SK-N-SH treated with all-trans-retinoic acid at 6 μM for 48 hours (cell line): ENCODE measurements at regions not wholly inside any gene's neighbourhood (a gene's known extent, or its start where the extent isn't known, plus 50 kb on each side); places are given as distances from the start of the nearest gene placed in this dataset.

Experiments used
- OSR1 ChIP-seq: fragments of 250-450 bp; sonication (Bioruptor Pico); IDR thresholded peaks from 2 replicates; pipeline ENCODE4 v1.8.0; 2022; ENCODE audit warnings: moderate library complexity, mild to moderate bottlenecking, inconsistent platforms
- RARB ChIP-seq: fragments of 250-450 bp; sonication (Bioruptor Pico); IDR thresholded peaks from 2 replicates; pipeline ENCODE4 v1.8.0; 2021; ENCODE audit warnings: mild to moderate bottlenecking, moderate library complexity
- ZC3H10 ChIP-seq: fragments of 250-450 bp; sonication (Bioruptor Pico); IDR thresholded peaks from 2 replicates; pipeline ENCODE4 v1.5.1; 2021; ENCODE audit warnings: mild to moderate bottlenecking, moderate library complexity
- ZNF565 ChIP-seq: fragments of 450-650 bp; formaldehyde crosslinking; conservative IDR thresholded peaks from 2 replicates; pipeline ENCODE4 v1.5.0; 2020; ENCODE audit warnings: low read depth, mild to moderate bottlenecking, moderate library complexity
- TF ChIP-seq, protein P1 (sequence below): fragments of 250-450 bp; sonication (Bioruptor Pico); IDR thresholded peaks from 2 replicates; pipeline ENCODE4 v1.8.0; 2021; ENCODE audit warnings: low read depth, mild to moderate bottlenecking, moderate library complexity, borderline replicate concordance

DNA sequence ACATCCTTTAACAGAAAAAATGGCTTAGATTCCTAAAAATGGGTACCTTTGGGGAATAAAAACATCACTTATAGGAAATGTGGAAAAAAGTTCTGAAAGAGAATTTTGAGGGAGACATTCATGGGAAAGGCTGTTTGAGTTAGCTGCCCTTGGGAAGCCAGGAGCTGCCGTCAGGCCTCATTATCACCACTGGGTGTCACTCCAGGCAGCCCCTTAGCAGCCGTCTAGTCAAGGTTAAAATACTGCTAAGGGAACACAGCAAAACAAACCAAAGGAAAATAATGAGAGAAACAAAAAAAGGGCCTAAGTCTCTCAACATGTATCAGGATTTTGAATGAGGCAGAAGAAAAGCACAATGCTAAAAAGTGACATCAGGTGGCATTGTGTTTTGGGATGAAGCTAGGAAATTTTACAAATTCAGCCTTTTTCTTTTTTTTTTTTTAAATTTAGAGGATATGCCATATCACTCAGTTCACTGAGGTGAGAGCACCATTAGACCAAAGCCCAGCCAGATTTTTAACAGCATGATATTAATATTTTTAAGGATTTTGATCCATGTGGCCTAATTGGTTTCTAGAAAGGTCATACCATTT, 235.3 kb downstream of the GPAT3 start:
- TF ChIP-seq RARB (CRISPR knock-in tag) (no peak), OSR1 (no peak), ZC3H10 (no peak), ZNF565 (CRISPR knock-in tag) (no peak)
- TF ChIP-seq, protein P1, sequence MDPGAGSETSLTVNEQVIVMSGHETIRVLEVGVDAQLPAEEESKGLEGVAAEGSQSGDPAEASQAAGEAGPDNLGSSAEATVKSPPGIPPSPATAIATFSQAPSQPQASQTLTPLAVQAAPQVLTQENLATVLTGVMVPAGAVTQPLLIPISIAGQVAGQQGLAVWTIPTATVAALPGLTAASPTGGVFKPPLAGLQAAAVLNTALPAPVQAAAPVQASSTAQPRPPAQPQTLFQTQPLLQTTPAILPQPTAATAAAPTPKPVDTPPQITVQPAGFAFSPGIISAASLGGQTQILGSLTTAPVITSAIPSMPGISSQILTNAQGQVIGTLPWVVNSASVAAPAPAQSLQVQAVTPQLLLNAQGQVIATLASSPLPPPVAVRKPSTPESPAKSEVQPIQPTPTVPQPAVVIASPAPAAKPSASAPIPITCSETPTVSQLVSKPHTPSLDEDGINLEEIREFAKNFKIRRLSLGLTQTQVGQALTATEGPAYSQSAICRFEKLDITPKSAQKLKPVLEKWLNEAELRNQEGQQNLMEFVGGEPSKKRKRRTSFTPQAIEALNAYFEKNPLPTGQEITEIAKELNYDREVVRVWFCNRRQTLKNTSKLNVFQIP, result no peak
